Forelimb muscle (tissue), 1 donor: ENCODE measurements at regions not wholly inside any gene's neighbourhood (a gene's known extent, or its start where the extent isn't known, plus 50 kb on each side); places are given as distances from the start of the nearest gene placed in this dataset.

Experiments
- DNase-seq: peaks from one replicate; pipeline ENCODE4 v3.0.0-alpha.2; 2013; ENCODE audit warnings: low read depth

DNA sequence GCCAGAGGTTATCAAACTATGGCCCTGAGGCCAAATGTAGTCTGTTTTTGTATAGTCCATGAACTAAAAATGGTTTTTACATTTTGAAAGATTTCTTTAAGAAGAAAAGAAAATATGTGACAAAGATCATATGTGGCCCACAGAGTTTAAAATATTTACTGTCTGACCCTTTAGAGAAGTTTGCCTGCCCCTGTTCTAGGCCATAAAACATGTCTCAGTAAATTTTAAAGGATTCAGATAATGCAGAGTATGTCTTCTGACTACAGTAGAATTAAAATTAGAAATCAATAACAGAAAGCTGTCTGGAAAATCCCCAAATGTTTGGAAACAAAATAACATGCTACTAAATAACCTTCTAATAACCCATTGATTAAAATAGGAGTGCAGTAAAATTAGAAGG is 86.3 kb downstream of the KCNRG start:
- no peak for DNase-seq

DNA sequence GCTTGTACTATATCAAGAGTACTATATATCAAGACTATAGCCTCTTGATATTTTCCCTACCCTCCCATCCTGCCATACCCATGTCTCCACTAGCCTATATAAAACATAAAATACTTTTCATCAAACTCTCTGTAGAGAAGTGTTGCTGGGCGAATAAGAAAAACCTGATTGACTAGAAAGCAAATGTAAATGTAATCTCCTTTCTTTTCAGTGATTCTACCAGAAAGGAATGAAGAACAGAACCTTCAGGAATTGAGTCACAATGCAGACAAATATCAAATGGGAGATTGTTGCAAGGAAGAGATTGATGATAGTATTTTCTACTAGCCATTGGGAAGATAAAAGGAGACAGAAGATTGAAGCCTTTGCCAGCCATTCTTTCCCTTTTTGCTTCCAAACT is 89.2 kb downstream of the KCNRG start:
- no peak for DNase-seq

DNA sequence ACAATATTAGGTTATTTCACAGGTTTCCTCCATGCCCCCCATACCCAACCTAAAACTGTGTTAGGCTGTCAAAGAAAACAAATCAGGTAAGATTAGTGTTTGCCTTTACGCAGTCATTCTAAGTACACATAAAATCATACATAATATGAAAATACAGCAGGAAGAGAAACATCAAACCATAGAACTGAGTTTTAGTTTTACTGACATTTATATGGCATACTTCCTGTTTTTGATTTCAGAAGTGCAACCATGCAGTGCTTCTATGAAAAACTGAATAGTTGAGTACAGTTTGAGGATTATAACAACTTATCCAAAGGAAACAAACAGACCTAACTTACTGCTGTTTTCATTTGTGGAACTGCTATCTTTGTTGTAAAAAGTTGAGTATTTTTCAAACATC is 91.3 kb downstream of the KCNRG start:
- no peak for DNase-seq

DNA sequence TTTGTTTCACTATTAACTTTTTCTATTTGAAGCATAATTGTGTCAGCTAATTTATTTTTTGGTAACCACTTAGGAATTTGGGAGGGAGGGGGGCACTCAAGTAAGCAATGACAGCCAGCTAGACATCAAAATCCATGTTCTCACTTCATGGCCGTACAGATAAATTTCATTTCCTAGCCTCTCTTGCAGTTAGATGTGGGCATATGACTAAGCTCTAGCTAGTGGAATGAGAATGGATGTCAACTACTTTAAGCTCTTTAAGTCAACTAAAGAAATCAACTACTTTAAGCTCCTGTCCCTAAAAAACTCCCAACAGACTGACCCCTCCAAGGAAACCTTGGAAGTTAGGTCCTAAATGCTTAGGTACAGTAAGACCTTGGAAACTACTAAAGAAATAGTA is 92.0 kb downstream of the KCNRG start:
- no peak for DNase-seq

DNA sequence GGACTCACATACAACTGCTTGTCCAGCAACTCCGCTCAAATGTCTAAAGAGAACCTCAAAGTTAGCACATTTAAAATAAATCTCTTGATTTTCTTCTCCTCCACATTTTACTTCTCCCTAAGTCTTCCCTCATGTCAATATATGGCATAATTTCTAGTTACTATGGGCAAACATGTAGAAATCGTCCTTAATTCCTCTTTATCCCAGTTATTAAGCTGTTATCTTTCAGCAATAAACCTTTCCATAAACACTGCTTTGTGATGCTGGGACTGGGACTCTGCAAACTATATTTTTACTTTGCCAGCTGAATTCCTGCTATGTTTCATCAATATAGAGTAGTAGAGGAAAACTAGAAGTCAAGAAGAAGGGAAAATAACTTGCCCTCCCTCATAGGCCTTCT is 99.7 kb downstream of the KCNRG start:
- no peak for DNase-seq

DNA sequence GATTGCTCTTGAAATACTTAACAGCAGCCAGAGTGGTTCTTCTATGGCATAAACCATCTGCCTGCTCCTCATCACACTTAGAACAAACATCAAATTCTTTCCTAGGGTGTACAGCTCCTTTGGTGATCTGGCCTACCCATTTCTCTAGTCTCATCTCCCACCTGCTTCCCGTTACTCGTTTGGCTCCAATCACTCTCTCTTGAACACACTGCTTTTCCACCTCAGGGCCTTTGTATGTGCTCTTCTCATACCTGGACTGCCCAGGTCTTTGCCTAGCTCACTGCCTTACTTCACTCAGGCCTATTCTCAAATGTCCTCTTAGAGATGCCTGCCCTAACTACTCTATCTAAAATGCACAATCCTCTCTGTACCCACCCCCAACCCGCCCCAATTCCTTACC is 100.5 kb downstream of the KCNRG start:
- DNase-seq = no peak

DNA sequence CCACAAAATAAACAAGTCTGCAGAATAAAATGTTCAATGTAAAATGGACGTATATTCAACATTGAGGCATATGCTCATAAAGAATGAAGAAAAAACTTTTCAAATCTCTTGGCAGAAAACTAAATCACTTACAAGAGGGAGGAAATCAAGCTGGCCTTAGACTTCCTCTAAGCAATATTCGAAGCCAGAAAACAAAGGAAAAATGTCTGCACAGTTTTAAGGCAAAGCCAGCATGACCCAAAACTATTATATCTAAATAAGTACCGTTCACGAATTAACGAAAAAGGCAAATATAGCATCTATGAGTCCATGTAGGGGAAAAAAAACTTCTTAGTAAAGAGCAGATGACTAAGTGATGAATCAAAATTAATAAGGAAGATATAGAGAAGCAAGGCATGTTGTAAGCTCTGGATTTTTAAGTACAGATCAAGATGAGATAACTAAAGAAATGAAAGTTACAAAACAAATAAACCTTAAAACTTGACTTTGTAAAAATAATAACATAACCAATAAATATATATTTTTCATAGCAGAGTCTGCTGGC is 101.3 kb downstream of the KCNRG start:
- no peak for DNase-seq

DNA sequence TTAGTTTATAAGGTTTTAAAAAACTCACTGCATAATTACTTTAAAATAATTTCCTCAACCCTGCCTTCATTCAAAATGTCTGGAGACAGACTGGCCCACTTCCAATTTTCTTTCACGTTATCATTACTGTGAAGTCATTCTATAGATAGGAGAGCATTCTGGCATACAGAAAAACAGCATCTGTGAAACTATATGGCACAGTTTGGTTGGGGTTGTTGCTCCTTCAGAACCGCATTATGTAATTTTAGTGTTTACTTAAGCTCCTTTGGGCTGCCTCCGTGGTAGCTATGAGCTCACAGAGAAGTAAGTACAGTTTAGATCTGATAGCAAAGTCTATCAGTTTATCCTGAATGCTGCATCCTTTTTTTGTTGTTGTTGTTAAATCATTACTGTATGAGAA is 104.3 kb downstream of the KCNRG start:
- no peak for DNase-seq

DNA sequence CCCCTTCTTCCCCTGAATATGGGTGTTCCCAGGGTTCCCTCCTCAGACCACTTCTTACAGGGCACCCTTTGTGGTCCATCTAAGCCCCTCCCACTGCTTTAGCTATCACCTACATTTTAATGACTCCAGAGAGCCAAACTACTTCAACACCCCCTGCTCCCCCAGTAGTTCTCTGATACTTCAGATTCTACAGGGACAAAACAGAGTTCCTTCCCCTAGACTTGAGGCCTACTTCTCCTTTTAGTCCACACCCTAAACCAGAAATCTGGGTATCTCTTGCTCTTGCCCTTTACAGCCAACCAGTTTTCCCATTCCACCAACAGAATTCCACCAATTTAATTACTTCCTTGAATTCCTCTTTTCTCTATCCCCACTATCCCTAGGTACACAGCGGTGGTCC is 107.2 kb downstream of the KCNRG start:
- no peak for DNase-seq

DNA sequence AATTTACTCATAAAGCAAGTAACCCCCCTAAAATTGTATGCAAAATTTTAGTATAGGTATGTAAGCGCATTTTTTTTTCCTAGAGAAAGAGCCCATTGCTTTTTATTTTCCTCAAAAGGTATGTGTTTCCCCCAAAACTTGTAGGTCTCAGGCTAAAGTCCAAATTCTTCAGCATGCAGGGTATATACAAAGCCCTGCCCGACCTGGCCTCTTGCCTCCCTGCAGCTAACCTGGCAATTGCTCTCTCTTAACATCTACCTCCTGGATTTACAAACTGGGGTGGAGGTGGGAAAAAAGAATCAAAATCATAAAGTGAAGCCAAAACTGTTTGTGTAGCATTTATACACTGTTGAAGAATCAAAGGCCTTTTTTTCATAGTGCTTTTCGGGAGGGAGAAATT is 107.8 kb downstream of the KCNRG start:
- DNase-seq = no peak

DNA sequence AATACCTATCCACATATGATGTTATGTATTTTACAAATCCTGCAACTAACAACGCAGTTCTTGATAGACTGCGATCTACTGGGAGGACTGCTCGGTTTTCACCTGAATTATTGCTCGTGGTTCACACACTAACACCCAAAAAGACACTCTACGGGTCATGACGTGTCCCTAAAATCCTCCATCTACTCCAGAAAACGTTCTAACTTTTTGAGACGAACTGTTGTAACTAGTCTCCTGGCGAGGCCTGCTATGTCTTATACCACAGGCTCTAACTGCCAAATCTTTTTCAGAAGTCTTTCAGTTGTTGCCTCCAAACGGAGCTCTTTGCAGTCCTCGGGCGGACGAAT is 108.2 kb downstream of the KCNRG start:
- no peak for DNase-seq

DNA sequence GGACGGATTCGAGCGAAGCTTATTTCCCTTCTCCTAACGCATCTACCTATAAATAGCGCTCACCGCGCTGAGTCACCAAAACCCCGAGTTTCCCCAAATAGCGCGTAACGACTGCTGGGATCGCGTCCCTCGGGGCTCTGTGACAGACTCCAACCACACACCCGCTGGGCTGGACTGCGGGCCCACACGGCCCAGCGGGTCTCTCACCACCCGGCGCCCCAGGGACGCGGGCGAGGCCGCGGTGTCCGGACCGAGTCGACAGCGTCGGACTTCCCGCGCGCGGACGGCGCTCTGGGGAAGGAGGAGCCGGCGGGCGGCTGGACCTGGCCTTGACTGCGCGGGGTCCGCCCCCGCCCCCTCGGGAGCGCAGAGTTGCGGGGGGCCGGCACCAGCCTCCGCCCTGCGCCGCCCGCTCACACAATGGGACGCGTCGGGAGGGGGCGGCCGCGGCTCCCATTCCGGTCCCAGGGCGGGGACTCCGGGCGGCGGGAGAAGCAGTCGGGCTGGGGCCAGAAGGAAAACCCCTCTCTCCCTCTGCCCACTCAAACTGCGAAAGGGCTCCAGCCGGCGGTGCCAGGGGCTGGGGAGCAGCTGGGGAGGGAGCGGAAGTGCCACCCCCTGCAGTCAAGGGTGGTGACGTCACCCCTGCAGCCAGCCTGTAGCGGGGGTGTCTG is 108.8 kb downstream of the KCNRG start:
- DNase-seq = peak; percentile 77

DNA sequence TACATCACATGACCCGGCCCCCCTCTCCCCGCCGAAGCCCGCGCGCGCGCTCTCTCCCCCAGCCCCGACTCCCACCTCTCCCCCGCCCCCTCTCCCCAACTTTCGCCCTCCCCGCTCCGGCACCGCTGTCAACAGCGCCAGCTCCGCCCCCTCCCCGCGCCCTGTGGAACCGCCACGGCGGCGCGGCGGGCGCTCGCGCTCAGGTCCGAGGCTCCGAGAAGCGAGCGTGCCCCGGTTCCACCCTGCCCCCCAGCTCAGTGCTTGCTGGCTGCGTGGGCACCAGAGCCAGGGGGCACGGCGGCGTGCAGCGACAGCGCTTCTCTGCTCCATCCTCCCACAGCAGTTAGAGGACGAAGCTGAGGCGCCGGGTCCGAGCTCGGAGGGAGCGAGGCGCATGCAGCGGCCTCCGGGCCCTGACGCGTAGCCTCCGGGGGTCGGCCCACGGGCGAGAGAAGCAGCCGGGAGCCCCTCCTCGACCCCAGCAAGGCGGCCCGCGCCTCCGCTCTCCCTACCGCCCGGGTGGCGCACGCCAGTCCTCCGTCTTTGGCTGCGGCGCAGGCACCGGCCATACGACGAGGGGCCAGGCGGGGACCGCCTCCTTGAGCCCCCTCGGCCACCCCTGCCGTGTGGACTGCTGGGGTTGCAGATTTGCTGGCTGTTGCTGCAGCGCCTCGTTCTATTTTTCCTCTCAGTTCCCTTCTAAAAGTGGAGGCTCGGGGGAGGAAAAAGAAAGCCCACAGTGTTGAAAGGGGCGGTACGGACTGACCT is 109.5 kb downstream of the KCNRG start:
- DNase-seq = no peak

DNA sequence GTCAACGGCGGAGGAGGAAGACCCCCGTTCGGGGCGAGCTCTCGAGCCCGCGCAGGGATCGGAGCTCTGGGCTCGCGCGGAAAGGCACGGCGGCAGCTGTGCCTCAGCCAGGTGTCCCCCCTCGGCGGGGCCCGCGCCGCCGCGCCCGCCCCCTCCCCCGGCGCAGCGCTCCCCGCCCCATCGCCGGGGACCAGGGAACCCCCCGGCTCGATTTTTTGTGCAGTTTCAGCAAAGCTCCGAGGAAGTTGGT is 110.0 kb downstream of the KCNRG start:
- no peak for DNase-seq

DNA sequence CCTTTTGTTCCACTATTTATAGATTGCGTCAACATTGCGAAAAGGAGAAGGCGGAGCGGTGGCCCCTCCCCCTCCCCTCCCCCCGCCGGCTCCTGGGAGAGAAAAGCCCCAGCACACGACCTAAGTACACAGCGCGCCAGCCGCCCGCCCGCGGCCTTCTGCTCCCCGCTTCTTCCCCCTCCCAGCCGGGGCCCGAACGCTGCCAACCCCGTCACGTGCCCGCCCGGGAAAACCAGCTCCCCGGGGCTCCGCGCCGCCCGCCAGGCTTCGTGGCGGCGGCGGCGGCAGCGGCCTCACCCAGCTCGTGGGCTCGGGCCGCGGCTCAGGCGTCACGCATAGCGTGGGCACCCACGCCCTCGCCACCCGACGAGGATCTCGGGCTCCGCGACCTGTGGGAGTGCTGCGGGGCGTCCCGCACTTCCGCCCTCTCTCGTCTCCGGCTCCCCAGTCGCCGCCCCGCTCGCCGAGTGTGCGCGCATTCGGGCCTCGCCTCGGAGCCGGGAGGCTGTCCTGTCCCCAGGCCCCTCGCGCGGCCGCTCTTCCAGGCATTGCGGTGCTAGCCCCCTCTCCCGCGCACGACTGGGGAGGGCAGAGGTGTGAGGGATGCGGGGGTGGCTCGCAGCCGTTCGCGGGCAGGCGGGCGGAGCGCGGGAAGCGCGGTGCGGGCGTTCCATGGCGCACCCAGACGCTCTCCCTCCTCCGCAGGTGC is 110.5 kb downstream of the KCNRG start:
- no peak for DNase-seq

DNA sequence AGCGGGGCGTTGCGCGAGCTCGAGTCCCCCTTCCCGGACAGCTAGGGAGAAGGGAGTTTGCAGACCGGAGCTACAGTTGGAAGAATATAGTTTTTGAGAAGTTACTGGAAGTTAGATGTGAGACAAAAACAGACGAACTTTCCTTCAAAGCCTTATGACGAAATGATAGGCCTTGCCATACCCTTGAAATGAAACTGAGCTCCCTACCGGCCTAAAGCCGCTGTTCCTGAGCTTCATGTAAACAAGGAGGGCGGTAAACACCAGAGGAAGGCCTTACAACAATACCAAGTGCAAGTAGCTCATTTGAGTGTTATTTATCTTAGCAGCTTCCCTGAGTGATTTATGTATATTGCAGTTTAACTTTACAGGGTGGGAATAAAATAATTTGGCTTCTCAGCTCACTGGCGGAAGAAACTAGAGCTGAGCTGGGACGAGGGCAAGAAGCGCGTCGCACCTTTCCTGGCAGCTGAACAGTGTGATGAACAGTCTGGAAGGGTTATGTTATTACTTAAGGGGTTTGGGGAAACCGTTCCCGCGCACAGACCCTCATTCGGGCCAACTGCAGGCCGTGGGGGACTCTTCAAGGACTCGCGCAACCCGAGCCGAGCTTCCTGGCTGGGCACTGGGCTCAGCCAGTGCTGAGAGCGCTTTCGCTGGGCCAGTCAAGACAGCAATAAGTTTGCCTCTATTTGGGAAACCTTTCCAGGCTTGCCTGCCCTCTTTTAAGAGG is 111.2 kb downstream of the KCNRG start:
- no peak for DNase-seq

DNA sequence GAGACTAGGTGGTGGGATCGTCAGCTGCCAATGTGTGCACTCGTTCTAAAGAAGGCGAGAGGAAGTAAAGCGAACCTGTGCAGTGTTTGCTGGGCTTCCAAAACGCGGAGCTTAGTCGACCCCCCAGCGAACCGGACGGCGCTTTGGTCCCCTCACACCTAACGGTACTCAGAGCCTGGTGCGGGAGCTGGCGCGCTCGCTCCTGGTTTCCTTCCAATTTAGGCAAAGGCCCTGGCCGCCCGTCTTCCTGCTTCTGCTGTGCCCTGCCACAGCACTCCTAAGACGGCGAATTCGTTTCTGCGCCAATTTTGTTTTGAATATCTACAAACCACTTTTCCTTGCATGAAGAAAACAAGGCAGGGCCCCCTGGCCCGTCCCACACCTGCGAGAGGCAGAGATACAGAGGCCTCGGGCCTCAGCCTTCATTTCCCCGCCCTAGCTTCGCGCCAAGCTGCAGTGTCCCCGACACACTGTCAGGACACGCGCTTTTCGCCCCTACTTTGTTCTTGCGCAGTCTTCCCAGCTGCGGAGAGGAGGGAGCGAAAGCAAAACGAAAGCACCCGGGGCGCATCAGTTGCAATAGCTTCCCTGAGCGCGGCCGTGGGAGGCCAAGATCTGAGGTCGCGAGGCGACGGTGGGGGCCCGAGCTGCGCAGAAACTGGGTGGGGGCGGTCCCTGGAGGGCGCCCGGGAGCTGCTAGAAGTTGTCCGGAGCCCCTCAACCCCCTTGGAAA is 111.9 kb downstream of the KCNRG start:
- DNase-seq = no peak

DNA sequence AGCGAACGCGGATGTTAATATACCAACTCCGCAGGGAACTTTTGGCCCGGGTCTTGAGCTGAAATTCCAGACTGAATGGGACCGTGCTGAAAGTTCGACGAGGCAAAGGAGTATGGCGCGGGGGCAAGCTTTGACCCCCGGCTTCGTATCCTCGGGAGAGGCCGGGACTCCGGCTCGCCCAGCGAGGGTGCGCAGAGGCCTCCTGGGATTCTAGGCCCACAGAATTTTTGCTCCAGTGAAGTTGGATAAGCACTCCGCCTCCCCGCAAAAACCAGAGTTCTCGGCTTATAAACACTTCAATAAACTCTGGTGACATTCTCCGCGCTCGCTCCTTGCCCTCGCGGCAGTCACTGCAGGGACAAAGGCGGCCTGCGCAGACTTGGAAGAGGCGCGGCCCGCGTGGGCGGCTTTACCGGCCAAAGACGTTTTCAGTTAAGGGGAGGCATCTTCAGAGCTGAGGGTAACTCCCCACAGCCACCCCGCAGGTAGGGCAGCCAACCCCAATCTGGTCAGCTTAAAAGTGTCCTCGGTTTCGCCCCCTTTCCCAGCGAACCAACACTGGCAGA is 112.6 kb downstream of the KCNRG start:
- DNase-seq = no peak

DNA sequence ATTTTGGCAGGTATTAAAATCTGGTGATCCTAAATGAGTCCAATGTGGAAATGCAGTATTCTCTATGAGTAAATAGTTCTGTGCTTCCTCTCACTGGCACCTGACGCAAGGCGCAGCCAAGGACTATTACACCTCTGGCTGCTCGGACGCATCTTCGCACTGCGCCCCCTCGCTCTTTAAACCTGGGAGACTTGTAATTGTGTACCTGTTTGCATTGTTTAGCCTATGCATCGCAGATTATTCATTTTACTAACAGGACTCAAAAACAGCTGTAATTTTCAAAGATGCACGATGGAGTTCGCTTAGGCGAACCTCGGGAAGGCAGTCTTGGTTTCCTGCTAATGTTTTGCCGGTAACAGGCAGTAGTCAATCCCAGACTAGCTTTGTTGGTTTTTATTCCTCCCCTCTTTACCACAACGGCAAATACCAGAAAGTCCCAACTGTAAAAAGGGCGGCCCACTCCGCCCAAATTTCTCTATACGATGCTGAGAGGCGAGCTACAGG is 113.2 kb downstream of the KCNRG start:
- no peak for DNase-seq

DNA sequence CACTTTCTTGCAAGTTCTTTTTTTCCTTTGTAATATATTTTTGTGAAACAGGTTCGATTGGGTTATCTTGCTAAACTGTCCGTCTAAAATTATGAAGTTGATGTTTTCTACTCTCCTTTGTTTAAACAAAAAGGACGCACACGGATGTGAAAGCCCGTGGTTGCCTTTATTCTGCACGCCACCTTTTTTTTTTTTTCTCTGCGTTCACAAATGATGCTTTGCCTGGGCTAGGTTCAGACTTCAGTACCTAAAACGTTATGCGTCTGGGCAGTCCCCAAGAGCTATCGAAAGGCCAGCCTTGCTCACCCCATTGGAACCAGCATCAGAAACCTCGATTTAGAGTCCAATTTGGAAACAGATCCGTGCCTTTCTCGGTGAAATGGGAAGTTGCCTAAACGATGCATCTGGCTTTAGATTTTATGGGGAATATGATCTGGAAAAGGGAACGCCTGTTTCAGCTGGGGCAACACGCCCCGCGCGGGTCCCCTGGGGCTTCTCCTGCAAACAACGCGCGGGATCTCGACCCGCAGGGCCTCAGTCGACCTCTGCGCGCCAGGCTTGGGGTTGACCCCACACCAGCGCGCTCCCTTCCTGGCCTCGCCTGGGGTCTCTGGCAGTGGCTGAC is 113.9 kb downstream of the KCNRG start:
- DNase-seq = no peak

DNA sequence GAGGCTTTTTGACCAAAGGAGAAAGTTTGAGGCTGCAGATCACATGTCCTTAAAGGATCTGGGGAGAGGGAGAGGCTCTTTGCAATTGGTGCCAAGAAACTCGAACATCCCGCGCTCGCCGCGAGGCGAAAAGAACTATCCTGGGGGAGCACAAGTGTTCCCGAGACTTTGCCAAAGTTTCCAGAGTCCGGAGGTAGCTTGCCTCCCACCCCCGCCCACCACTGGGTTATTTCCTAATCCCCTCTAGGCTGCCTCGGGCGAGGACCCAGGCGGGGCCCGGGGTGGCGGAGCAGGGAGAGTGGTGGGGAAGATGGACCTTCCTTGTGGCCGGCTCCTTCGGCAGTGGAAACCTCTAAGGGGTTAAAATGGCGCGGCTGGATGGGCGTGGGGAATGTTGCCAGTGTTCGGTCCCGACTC is 114.5 kb downstream of the KCNRG start:
- no peak for DNase-seq
